ENCODE measurements at regions not wholly inside any gene's neighbourhood (a gene's known extent, or its start where the extent isn't known, plus 50 kb on each side); places are given as distances from the start of the nearest gene placed in this dataset.

DNA sequence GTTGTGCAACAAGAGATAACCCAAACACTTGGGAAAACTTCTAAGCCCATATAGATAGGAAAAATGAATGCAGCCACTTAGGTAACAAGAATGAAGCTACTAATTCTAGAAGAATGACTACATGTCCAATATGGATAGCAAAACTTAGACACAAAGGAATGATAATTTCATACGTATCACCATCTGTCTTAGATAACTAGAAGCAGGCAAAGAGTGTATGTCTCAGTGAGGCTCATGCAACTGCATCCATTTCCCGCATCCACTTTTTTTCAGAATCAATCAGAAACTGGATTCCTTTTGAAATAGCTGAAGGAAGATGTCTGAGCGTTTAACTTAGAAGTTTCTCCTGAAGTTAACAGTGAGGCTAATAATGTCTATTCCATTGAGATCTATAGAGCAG is 408.7 kb upstream of the PITX2 start:
- TF ChIP-seq RAD21 (IDR thresholded peaks at IDR 0.05) (no peak), HNF4A (conservative IDR thresholded peaks at IDR 0.05) (no peak), CTCF (IDR thresholded peaks at IDR 0.05; ENCODE audit: low read depth, low read length, missing input control) (no peak), JUND (IDR thresholded peaks at IDR 0.05) (no peak), ATF3 (IDR thresholded peaks at IDR 0.05) (no peak), HNF4G (IDR thresholded peaks at IDR 0.05) (no peak), EGR1 (IDR thresholded peaks at IDR 0.05; ENCODE audit: low read depth in 2 of 2) (no peak), TAF1 (conservative IDR thresholded peaks at IDR 0.05) (no peak)
- TF ChIP-seq, protein P1, sequence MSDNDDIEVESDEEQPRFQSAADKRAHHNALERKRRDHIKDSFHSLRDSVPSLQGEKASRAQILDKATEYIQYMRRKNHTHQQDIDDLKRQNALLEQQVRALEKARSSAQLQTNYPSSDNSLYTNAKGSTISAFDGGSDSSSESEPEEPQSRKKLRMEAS (IDR thresholded peaks at IDR 0.05) = no peak
- TF ChIP-seq, protein P2, sequence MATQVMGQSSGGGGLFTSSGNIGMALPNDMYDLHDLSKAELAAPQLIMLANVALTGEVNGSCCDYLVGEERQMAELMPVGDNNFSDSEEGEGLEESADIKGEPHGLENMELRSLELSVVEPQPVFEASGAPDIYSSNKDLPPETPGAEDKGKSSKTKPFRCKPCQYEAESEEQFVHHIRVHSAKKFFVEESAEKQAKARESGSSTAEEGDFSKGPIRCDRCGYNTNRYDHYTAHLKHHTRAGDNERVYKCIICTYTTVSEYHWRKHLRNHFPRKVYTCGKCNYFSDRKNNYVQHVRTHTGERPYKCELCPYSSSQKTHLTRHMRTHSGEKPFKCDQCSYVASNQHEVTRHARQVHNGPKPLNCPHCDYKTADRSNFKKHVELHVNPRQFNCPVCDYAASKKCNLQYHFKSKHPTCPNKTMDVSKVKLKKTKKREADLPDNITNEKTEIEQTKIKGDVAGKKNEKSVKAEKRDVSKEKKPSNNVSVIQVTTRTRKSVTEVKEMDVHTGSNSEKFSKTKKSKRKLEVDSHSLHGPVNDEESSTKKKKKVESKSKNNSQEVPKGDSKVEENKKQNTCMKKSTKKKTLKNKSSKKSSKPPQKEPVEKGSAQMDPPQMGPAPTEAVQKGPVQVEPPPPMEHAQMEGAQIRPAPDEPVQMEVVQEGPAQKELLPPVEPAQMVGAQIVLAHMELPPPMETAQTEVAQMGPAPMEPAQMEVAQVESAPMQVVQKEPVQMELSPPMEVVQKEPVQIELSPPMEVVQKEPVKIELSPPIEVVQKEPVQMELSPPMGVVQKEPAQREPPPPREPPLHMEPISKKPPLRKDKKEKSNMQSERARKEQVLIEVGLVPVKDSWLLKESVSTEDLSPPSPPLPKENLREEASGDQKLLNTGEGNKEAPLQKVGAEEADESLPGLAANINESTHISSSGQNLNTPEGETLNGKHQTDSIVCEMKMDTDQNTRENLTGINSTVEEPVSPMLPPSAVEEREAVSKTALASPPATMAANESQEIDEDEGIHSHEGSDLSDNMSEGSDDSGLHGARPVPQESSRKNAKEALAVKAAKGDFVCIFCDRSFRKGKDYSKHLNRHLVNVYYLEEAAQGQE (IDR thresholded peaks at IDR 0.05) = no peak

Data from liver (tissue), 3 donors.